ENCODE measurements at regions not wholly inside any gene's neighbourhood (a gene's known extent, or its start where the extent isn't known, plus 50 kb on each side); places are given as distances from the start of the nearest gene placed in this dataset.
"Not testable (repeated sequence)": the region's sequence is repeated elsewhere in the genome, so short reads cannot be mapped to it uniquely, and the experiment has no call there.

- DNase-seq (ENCODE audit: low read depth), result not testable (repeated sequence)
Measured at GRCh38 chr16:29160171-29160570, 175.3 kb downstream of the LAT start.

- DNase-seq (ENCODE audit: low read depth), result not testable (repeated sequence)
Measured at GRCh38 chr16:29159603-29160002, 174.8 kb downstream of the LAT start.

GRCh38 chr16:29158785-29159184, 173.9 kb downstream of the LAT start:
- DNase-seq (ENCODE audit: low read depth), result no peak

GRCh38 chr16:29158031-29158784, 173.4 kb downstream of the LAT start:
- not testable (repeated sequence) for DNase-seq (ENCODE audit: low read depth)

- not testable (repeated sequence) for DNase-seq (ENCODE audit: low read depth)
Measured at GRCh38 chr16:29157051-29157923, 172.4 kb downstream of the LAT start.

- no peak for DNase-seq (ENCODE audit: low read depth)
Measured at GRCh38 chr16:29156511-29156910, 171.7 kb downstream of the LAT start.

- DNase-seq (ENCODE audit: low read depth), result not testable (repeated sequence)
Measured at GRCh38 chr16:29155866-29156200, 171.0 kb downstream of the LAT start.

GRCh38 chr16:29155131-29155865, 170.4 kb downstream of the LAT start:
- not testable (repeated sequence) for DNase-seq (ENCODE audit: low read depth)

- no peak for DNase-seq (ENCODE audit: low read depth)
Measured at GRCh38 chr16:29154676-29155121, 169.8 kb downstream of the LAT start.

- no peak for DNase-seq (ENCODE audit: low read depth)
Measured at GRCh38 chr16:29154088-29154487, 169.2 kb downstream of the LAT start.

- DNase-seq (ENCODE audit: low read depth), result not testable (repeated sequence)
Measured at GRCh38 chr16:29153307-29153706, 168.5 kb downstream of the LAT start.

GRCh38 chr16:29152544-29153031, 167.7 kb downstream of the LAT start:
- DNase-seq (ENCODE audit: low read depth), result not testable (repeated sequence)

GRCh38 chr16:29151317-29151716, 166.5 kb downstream of the LAT start:
- no peak for DNase-seq (ENCODE audit: low read depth)

GRCh38 chr16:29149912-29150311, 165.1 kb downstream of the LAT start:
- not testable (repeated sequence) for DNase-seq (ENCODE audit: low read depth)

- peak; percentile 27 for DNase-seq (ENCODE audit: low read depth)
Measured at GRCh38 chr16:29148867-29149272, 164.0 kb downstream of the LAT start.

GRCh38 chr16:29148131-29148691, 163.4 kb downstream of the LAT start:
- DNase-seq (ENCODE audit: low read depth), result peak; percentile 25

- DNase-seq (ENCODE audit: low read depth), result not testable (repeated sequence)
Measured at GRCh38 chr16:29147710-29148109, 162.9 kb downstream of the LAT start.

GRCh38 chr16:29146808-29147643, 162.2 kb downstream of the LAT start:
- DNase-seq (ENCODE audit: low read depth), result not testable (repeated sequence)

GRCh38 chr16:29146266-29146665, 161.4 kb downstream of the LAT start:
- no peak for DNase-seq (ENCODE audit: low read depth)

- DNase-seq (ENCODE audit: low read depth), result not testable (repeated sequence)
Measured at GRCh38 chr16:29145486-29146225, 160.8 kb downstream of the LAT start.

All from activated T-cell treated with anti-CD3 and anti-CD28 coated beads for 48 hours (primary cell).